GM12864 (cell line): ENCODE measurements at regions not wholly inside any gene's neighbourhood (a gene's known extent, or its start where the extent isn't known, plus 50 kb on each side); places are given as distances from the start of the nearest gene placed in this dataset.

Experiments used
- DNase-seq: peaks from one replicate; pipeline ENCODE4 v3.0.0-alpha.2; 2011; ENCODE audit warnings: low read depth
- H3K4me3 ChIP-seq: 2 replicates; pipeline ENCODE4 v1.5.1; 2011; ENCODE audit warnings: mild to moderate bottlenecking, low read depth, low read length, control low read depth
- CTCF ChIP-seq: IDR thresholded peaks from 2 replicates; pipeline ENCODE4 v1.5.1; 2011; ENCODE audit warnings: low read depth, mild to moderate bottlenecking, moderate library complexity, low read length, control low read depth, inconsistent platforms; ENCODE audit errors: missing control alignments

GRCh38 chr13:106748785-106749184 is 180.8 kb upstream of the ARGLU1 start:
- no peak for DNase-seq
- H3K4me3 ChIP-seq: no peak overlapping the region
- no peak for TF ChIP-seq CTCF

GRCh38 chr13:106744516-106744915 is 176.6 kb upstream of the ARGLU1 start:
- TF ChIP-seq CTCF: no peak
- no peak for DNase-seq
- H3K4me3 ChIP-seq: no peak overlapping the region

GRCh38 chr13:106738186-106738678 is 170.3 kb upstream of the ARGLU1 start:
- DNase-seq: no peak
- no peak overlapping the region for H3K4me3 ChIP-seq
- no peak for TF ChIP-seq CTCF

- no peak overlapping the region for H3K4me3 ChIP-seq
- no peak for TF ChIP-seq CTCF
- no peak for DNase-seq
Observed at GRCh38 chr13:106736941-106737340, 169.0 kb upstream of the ARGLU1 start.

- no peak overlapping the region for H3K4me3 ChIP-seq
- no peak for DNase-seq
- no peak for TF ChIP-seq CTCF
Observed at GRCh38 chr13:106734198-106734597, 166.3 kb upstream of the ARGLU1 start.

GRCh38 chr13:106723036-106723435 is 155.1 kb upstream of the ARGLU1 start:
- no peak overlapping the region for H3K4me3 ChIP-seq
- TF ChIP-seq CTCF: no peak
- no peak for DNase-seq

- H3K4me3 ChIP-seq: no peak overlapping the region
- no peak for DNase-seq
- no peak for TF ChIP-seq CTCF
Observed at GRCh38 chr13:106722620-106723019, 154.7 kb upstream of the ARGLU1 start.
